Panc1 (cell line): ENCODE measurements at regions not wholly inside any gene's neighbourhood (a gene's known extent, or its start where the extent isn't known, plus 50 kb on each side); places are given as distances from the start of the nearest gene placed in this dataset.

Experiments used
- ATAC-seq: fragments of 200-7000 bp; cut with Tn5 transposase; 2 replicates; pipeline ENCODE4 v1.9.1; 2020; ENCODE audit warnings: mild to moderate bottlenecking, moderate library complexity
- BruUV-seq: library from RNA; stranded (reverse); fragments of 400-500 nt; replicated peaks from 2 replicates; lab custom pipeline; 2021; lab: Mats Ljungman, UMichigan
- CTCF ChIA-PET: fragments of 300-600 bp; sonication (Branson Sonifier 250); formaldehyde crosslinking; loops from one replicate; lab custom pipeline; 2022; ENCODE audit warnings: antibody characterized with exemption; lab: Charles Lee
- POLR2A ChIA-PET: fragments of 300-600 bp; sonication (Branson Sonifier 250); formaldehyde crosslinking; loops from one replicate; lab custom pipeline; 2022; ENCODE audit warnings: antibody characterized with exemption; lab: Charles Lee
- DNase-seq: peaks from one replicate; pipeline ENCODE4 v3.0.0-alpha.2; 2010; ENCODE audit warnings: low read depth, low spot score
- H3K27ac ChIP-seq: 2 replicates; pipeline ENCODE4 v1.5.1; 2011; ENCODE audit warnings: mild to moderate bottlenecking, low read length, inconsistent platforms
- H3K27me3 ChIP-seq: fragments of 200-500 bp; sonication (Bioruptor generic); 2 replicates; pipeline ENCODE4 v1.6.0; 2014; ENCODE audit warnings: low read length, inconsistent platforms; ENCODE audit not compliant: control insufficient read depth, insufficient read depth
- H3K36me3 ChIP-seq: fragments of 200-500 bp; sonication (Bioruptor generic); 2 replicates; pipeline ENCODE4 v1.5.1; 2014; ENCODE audit warnings: inconsistent platforms, mild to moderate bottlenecking, low read length, moderate library complexity; ENCODE audit not compliant: control insufficient read depth, insufficient read depth
- H3K4me1 ChIP-seq: 2 replicates; pipeline ENCODE4 v1.5.1; 2011; ENCODE audit warnings: inconsistent platforms, mild to moderate bottlenecking, low read length, moderate library complexity; ENCODE audit not compliant: control insufficient read depth, insufficient read depth
- H3K4me3 ChIP-seq, 2 experiments: 2 replicates each; pipeline ENCODE4 v1.5.1; 2011 to 2012; ENCODE audit warnings: low read depth in 2 of 2, low read length in 2 of 2, mild to moderate bottlenecking in 2 of 2, inconsistent platforms in 1 of 2, moderate library complexity in 1 of 2
- H3K9me3 ChIP-seq: fragments of 200-500 bp; sonication (Bioruptor generic); 2 replicates; pipeline ENCODE4 v1.5.1; 2014; ENCODE audit warnings: low read depth, mild to moderate bottlenecking, inconsistent platforms, low read length, moderate library complexity; ENCODE audit not compliant: control insufficient read depth, insufficient read depth
- POLR2AphosphoS5 ChIP-seq: IDR thresholded peaks from 2 replicates; pipeline ENCODE4 v1.6.1; 2012; ENCODE audit warnings: mild to moderate bottlenecking, low read depth, low read length, moderate library complexity
- REST ChIP-seq, 2 experiments: IDR thresholded peaks; 2 replicates each; pipeline ENCODE4 v1.6.1; 2011 to 2012; ENCODE audit warnings: low read depth in 2 of 2, control low read depth in 1 of 2, low read length in 1 of 2, mild to moderate bottlenecking in 1 of 2, moderate library complexity in 1 of 2; ENCODE audit not compliant: insufficient read depth in 1 of 2
- SIN3A ChIP-seq: IDR thresholded peaks from 2 replicates; pipeline ENCODE4 v1.6.1; 2012; ENCODE audit warnings: low read depth, mild to moderate bottlenecking, low read length, moderate library complexity, borderline replicate concordance; ENCODE audit not compliant: insufficient read depth
- TCF7L2 ChIP-seq: IDR thresholded peaks from 2 replicates; pipeline ENCODE4 v1.6.1; 2011; ENCODE audit warnings: mild to moderate bottlenecking, low read depth, low read length, inconsistent platforms
- in situ Hi-C: cut with HindIII; loops from 2 replicates; pipeline ENCODE4 v1.10.0; 2016; ENCODE audit warnings: low sequenced_read_pairs, low pct_unique_long_range_greater_than_20kb
- intact Hi-C: fragments of 100-400 bp; cut with micrococcal nuclease; formaldehyde crosslinking; loops from one replicate; pipeline ENCODE4 v1.10.0; 2022; ENCODE audit not compliant: unreplicated experiment
- TF ChIP-seq, protein P1 (sequence below): fragments of 450-650 bp; IDR thresholded peaks from 2 replicates; pipeline ENCODE4 v1.5.1; 2017; ENCODE audit warnings: mild to moderate bottlenecking

- BruUV-seq, result no TSS peak
- in situ Hi-C loops, result no loop called here
Observed at GRCh38 chr10:84854439-84854838, 526.0 kb downstream of the CCSER2 start.

DNA sequence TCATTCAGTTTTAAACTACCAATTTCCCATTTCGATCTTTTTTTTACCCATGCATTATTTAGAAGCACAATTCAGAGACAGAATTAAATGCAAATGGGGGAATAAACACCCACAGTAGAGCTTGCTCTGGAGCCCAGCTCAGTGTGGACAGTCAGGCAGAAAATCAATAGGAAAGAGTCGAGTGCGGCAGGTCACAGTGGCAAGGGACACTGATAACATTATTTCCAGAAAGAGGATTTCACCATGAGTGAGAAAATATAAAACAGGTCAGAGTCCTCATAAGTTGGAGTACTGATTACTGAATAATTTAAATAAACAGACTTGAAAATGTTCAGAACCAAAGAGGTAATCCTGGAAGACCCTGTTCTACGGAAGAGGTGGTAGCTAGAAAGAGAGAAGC lies 532.5 kb downstream of the CCSER2 start:
- no TSS peak for BruUV-seq
- no peak overlapping the region for H3K4me3 ChIP-seq
- TF ChIP-seq TCF7L2 (no peak), POLR2AphosphoS5 (no peak), REST (IDR thresholded peaks at IDR 0.05; ENCODE audit: insufficient read depth in 1 of 2, low read depth in 2 of 2, low read length in 1 of 2) (no peak), SIN3A (no peak)
- TF ChIP-seq, protein P1, sequence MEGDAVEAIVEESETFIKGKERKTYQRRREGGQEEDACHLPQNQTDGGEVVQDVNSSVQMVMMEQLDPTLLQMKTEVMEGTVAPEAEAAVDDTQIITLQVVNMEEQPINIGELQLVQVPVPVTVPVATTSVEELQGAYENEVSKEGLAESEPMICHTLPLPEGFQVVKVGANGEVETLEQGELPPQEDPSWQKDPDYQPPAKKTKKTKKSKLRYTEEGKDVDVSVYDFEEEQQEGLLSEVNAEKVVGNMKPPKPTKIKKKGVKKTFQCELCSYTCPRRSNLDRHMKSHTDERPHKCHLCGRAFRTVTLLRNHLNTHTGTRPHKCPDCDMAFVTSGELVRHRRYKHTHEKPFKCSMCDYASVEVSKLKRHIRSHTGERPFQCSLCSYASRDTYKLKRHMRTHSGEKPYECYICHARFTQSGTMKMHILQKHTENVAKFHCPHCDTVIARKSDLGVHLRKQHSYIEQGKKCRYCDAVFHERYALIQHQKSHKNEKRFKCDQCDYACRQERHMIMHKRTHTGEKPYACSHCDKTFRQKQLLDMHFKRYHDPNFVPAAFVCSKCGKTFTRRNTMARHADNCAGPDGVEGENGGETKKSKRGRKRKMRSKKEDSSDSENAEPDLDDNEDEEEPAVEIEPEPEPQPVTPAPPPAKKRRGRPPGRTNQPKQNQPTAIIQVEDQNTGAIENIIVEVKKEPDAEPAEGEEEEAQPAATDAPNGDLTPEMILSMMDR, result no peak
- no peaks in the 10 kb centered on the region for H3K27me3 ChIP-seq
- no peak for ATAC-seq
- intact Hi-C loops (no loop called here), in situ Hi-C loops (no loop called here)
- no peak overlapping the region for H3K27ac ChIP-seq
- no peak for DNase-seq
- no peaks in the 10 kb centered on the region for H3K4me1 ChIP-seq
- peaks cover 6% of the 10 kb centered on the region; the same call in 1 of the 2 replicates for H3K9me3 ChIP-seq
- POLR2A ChIA-PET, result no interaction called here
- CTCF ChIA-PET, result no interaction called here
- no peaks in the 10 kb centered on the region for H3K36me3 ChIP-seq

More at GRCh38 chr10:84854439-84854838, 526.0 kb downstream of the CCSER2 start:
- no peak overlapping the region for H3K27ac ChIP-seq
- no peaks in the 10 kb centered on the region for H3K4me1 ChIP-seq
- H3K4me3 ChIP-seq, result no peak overlapping the region
- TF ChIP-seq SIN3A, result no peak
- no peak for TF ChIP-seq TCF7L2
- TF ChIP-seq, protein P1, result no peak
- TF ChIP-seq REST (IDR thresholded peaks at IDR 0.05; ENCODE audit: insufficient read depth in 1 of 2, low read depth in 2 of 2, low read length in 1 of 2), result no peak
- no peak for TF ChIP-seq POLR2AphosphoS5
- DNase-seq (no peak), ATAC-seq (no peak)
- ChIA-PET CTCF (no interaction called here), POLR2A (no interaction called here)
- intact Hi-C loops, result no loop called here
- peaks cover 4% of the 10 kb centered on the region; the same call in 1 of the 2 replicates for H3K9me3 ChIP-seq
- H3K27me3 ChIP-seq, result no peaks in the 10 kb centered on the region
- H3K36me3 ChIP-seq, result no peaks in the 10 kb centered on the region
